Stimulated activated CD4-positive, alpha-beta T cell treated with anti-CD3 and anti-CD28 coated beads, TNF-alpha, amount 100 ng/mL, for 48 hours (primary cell): ENCODE measurements at regions not wholly inside any gene's neighbourhood (a gene's known extent, or its start where the extent isn't known, plus 50 kb on each side); places are given as distances from the start of the nearest gene placed in this dataset.
"Not testable (repeated sequence)": the region's sequence is repeated elsewhere in the genome, so short reads cannot be mapped to it uniquely, and the experiment has no call there.

ENCODE experiments used
- DNase-seq, 3 donors: peaks; one replicate each; pipeline ENCODE4 v3.0.0-alpha.2; 2020; ENCODE audit warnings: low read depth in 3 of 3

DNA sequence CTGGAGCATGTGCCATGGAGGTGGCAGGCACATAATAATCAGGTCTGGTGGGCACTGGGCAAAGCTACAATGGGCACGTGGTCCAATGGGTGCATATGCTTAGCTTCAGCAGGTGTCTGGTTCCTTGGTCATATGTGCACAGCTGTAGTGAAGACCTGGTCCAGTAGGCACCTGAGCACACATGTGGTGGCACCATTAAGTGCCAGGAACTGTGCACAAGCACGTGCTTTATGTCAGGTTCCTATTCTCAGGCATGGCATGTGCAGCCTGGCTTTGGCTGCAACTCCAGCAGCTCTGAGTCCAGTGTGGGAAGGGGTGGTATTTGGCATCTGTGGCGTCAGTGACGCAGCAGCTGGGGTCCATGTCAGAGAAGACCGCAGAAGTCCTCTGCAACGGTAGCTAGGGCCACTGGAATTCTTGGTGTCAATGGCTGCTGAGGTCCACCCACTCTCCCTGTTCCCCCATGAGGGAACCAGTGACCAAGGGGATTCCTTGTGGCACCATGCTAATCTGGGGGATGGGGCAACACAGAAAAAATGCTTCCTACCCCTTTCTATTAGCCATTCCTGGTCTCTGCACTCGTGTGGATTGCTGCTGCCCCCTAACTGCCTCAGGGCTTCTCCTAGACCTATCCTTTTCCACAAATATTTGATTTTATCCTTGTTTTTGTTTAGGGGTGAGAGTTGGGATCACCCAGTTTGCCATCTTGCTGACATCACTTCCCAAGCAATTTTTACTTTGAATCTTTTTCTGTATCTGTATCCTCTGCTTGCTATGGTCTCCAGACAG lies 262.9 kb upstream of the MAP2 start:
- DNase-seq, result no peak

DNA sequence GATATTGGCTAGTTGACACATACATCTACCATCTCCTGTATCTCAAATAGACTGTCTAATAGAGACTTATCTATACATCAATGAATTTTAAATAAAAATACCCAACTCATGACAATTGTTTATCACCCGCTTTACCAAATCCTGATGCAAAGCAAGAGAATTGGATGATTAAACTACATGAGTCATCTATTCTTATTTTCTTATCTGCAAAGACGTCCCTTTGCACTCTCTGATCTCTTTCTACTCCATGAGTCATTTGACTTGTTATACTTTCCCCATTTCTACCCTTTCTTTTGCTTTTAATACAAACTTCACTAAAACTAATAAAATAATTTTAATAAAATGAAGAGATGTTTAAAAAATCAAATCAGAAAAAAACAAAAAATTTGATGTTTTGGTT lies 261.7 kb upstream of the MAP2 start:
- DNase-seq, result no peak

DNA sequence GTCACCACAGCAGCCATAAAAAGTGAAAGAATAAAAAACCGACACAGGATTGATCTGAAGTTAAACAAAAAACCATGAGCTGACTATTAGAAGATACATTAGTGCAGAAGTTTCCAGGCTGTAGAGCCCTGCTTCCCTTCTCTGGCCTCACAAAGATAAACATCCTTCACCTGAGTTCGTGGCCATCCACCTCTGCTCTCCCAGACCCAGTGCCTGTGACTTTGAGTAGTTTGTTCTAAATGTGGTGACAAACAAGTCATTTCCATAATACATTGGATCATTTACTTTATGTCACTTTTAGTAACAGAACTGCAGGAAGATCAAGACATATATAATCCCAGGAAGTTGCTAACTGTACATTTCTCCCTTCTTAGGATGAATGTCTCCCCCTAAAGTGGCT lies 241.9 kb upstream of the MAP2 start:
- no peak for DNase-seq

DNA sequence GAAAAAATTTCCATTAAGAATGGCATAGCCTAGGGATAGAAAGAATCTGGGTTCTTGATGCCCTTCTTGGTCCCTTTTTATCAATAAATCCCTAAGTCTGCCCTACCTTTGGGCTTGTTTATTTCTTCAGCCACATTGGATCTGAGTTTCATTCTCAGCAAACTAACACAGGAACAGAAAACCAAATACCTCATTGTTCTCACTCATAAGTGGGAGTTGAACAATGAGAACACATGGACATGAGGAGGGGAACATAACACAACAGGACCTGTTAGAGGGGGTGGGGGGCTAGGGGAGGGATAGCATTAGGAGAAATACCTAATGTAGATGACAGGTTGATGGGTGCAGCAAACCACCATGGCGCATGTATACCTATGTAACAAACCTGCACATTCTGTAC lies 237.0 kb upstream of the MAP2 start:
- not testable (repeated sequence) for DNase-seq

DNA sequence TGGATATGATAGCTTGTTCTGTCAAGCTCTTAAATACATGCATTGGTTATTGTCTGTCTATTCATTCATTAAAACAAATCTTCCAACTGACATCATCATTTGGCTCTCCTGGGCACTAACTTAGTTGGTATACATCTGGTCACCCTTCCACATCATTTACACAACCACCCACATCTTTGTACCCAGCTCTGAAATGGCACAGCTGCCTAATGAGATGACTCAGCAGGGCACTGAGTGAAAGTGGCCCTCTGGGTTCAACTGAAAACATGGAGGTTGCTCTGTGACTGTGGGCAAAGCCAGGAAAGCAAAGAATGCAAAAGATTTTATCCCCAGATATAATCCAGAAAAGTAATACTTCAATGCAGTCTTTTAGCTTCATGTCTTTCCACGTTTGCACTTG lies 234.0 kb upstream of the MAP2 start:
- DNase-seq, result no peak

DNA sequence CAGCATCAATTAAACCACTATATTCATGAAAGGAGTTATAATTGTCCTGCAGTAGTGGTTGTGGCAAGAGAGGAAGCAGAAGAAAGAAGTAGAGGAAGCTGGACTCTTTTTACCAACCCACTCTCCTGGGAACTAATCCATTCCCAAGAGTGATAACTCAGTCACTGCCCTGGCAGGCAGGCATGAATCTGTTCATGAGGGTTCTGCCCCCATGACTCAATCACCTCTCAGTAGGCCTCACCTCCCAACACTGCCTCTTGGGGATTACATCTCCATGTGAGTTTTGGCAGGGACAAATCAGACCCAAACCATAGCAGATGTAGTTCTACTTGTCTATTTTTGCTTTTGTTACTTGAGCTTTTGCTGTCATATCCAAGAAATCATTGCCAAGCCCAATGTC lies 232.7 kb upstream of the MAP2 start:
- no peak for DNase-seq

DNA sequence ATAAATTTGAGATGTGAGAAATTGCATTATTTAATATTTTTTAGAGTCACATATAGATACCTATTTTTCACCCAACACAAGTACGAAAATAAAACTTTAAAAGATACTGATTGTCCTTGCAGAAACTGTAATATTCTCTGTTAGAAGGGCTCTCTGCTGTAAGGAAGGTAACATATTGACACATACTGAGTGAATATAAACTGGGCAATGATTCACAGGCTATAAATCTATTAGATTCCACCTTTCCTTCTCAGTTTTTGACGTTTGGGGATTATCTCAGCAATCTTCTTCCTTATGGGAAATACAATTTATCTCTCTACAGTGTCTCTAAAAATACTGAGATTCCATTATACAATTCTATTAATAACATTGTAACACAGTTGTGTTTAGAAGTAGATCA lies 229.1 kb upstream of the MAP2 start:
- DNase-seq, result no peak

DNA sequence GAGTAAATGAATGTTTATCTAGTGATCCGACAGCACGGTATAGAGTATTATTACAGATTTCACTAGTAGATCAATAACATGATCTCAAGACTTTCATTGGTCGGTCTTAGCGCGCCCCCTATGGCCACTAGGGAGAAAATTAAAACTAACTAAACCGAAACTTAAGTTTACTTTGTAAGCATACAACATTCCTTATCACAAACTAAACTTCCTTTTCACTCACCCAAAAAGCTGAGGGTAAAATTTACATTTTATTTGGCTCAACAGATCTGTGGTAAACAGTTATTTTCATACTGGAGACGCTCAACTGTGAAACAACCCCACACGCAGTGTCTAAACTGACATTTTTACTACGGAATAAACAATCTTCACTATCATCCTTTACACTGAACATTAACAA lies 215.6 kb upstream of the MAP2 start:
- no peak for DNase-seq

DNA sequence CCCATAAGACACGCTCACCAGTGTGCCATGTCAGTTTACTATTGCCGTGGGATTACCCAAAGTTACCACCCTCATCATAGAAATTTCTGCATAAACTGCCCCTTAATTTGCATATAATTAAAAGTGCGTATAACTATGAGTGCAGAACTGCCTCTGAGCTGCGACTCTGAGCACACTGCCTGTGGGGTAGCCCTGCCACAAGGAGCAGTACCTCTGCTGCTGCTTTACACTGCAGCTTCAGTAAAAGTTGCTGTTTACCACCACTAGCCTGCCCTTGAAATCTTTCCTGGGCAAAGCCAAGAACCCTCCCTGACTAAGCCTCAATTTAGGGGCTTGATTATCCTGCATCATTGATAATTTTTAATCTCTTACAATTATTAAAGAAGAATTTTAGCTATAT lies 213.9 kb upstream of the MAP2 start:
- no peak for DNase-seq

DNA sequence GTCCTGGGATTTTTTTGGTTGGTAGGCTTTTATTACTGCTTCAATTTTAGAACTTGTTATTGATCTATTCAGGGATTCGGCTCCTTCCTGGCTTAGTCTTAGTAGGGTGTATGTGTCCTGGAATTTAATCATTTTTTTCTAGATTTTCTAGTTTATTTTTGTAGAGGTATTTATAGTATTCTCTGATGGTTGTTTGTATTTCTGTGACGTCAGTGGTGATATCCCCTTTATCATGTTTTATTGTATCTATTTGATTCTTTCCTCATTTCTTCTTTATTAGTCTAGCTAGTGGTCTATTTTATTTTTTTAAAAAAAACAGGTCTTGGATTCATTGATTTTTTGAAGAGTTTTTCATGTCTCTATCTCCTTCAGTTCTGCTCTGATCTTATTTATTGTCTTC lies 193.3 kb upstream of the MAP2 start:
- DNase-seq, result no peak

DNA sequence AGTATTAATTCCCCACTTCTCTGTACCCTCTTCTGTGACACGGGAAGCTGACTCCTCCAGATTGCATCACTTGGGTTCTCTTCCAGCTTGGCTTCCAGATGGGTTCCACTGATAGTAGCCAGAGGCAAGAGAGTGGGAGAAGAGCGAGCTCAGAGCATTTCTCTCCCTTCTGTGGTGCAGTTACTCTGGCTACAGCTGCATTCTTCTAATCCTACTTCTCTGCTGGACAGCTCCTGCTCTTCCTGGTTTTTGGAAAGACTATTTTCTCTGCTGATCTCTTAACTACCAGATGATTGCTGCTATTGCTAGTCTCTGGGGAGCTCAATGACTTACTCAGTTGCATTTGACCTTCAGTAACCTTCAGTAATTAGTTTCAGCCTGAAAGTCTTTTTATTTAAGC lies 187.5 kb upstream of the MAP2 start:
- DNase-seq, result no peak

DNA sequence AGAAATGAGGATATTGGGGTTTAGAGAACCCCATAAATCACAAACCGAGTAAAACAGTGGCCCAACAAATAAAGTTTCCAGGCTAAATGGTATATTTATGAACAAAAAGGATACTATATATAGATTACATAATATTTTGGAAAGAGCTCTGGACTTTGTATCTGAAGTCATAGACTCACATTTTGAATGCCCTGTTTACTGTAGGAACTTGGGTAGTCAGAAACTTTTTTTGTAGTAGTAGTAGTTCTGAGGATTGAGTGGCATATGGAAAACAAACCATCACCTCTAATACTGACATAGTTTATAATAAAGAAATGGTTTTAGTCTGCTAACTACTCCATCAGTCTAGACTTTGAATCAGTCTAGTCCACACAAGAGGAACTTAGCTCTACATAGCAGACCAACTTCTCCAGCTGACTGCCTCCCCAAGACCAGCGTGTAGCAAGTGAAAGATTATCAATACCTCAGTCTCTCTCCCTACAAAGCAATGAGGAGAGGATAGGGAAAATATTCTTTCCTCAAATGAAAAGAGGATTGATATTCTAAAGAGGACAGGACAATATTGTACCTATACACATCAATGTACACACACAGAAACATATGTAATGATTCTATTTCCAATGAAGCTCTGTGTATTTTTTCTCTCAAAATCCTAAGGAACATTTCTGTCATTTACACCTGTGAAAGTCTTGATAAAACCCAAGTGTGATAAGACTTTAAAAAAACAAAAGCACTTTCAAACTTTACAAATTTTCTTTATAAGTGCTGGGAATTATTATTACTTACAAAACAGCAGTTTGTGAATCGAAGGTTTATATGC lies 184.9 kb upstream of the MAP2 start:
- DNase-seq, result no peak

DNA sequence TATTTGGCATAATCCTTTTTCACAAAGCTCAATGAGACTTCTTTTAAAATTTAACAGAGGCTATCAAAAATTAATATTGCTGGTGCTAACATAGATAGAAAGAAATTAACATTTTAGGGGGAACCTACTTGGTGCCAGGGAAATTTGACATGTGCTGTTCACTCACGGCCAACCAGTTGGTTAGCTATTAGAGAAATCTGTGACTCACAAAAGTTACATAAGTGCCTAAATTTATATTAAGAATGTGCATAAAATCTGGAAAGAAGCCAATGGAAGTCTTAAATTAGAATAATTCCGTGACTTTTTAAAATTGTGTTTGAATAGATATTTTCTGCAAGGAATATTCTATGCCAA lies 184.3 kb upstream of the MAP2 start:
- no peak for DNase-seq

DNA sequence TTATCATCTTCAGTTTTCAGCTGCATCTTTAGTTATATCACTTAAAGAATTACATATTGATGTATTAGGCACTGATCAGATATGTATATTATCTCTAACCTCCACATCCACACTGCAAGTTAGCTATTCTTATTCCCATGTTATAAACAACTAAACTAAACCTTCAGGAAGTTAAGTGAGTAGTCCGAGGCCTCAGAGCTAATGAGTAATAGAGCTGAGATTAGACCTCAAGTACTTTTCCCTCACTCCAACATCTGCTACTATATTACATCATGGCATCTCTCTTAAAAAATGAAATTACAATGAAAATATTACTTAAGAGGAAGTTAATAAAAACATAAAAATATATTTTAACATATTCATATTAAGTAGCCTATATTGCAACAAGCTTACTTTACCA lies 183.6 kb upstream of the MAP2 start:
- DNase-seq, result no peak

DNA sequence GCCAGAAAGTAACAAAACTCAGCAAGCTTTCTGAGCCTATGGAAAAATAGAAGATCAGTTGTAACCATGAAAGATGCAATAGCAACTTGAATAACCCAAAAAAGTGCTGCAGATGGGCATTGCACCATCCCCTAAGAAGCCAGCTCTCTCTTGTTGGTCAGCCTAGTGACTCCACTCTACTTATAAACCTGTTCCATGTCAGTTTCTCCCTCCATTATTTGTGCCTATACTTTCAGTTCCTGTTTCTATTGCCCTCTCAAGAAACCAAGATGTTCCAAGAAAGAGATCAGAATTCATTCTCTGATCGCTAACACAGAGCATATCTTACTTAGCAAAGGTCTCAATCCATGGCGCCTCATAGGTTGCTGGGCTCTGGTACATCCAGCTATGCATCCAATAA lies 170.3 kb upstream of the MAP2 start:
- no peak for DNase-seq

DNA sequence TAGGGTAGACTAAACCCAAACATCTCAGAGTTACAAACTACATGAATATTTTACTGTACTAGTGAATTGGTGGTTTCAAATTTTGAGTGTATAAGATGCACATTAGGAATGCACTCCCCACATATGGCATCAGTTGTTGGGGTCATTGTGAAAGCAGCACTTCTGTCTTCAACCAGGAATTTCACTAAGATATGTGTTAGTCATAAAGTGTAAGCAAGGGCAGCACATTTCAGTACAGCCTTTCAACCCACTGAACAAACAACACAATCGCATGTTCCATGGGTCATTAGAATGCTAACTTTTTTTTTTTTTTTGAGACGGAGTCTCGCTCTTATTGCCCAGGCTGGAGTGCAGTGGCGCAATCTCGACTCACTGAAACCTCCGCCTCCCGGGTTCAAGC lies 164.1 kb upstream of the MAP2 start:
- DNase-seq, result no peak

DNA sequence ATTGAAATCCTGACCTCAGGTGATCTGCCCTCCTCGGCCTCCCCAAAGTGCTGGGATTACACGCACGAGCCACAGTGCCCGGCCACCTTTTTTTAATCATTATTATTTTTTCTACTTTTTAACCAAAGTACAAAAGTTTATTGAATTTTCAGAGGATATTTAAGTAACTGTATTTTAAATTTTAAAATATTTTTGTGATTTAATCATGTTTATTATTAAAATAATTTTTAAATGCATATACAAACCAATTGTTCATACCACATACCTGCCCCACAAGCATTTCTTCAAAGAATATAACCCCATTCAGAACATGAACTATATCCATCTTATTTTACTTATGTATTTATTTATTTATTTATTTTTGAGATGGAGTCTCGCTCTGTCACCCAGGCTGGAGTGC lies 163.6 kb upstream of the MAP2 start:
- DNase-seq, result no peak

DNA sequence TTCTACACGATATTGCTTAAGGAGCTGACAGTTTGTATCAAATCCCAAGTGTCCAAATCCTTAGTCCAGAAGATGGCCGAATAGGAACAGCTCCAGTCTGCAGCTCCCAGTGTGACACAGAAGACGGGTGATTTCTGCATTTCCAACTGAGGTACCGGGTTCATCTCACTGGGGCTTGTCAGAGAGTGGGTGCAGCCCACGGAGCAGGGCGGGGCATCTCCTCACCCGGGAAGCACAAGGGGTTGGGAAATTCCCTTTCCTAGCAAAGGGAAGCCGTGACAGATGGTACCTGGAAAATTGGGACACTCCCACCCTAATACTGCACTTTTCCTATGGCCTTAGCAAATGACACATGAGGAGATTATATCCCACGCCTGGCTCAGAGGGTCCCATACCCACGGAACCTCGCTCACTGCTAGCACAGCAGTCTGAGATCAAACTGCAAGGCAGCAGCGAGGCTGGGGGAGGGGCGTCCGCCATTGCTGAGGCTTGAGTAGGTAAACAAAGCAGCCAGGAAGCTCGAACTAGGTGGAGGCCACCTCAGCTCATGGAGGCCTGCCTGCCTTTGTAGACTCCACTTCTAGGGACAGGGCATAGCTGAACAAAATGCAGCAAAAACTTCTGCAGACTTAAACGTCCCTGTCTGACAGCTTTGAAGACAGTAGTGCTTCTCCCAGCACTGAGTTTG lies 162.3 kb upstream of the MAP2 start:
- not testable (repeated sequence) for DNase-seq

DNA sequence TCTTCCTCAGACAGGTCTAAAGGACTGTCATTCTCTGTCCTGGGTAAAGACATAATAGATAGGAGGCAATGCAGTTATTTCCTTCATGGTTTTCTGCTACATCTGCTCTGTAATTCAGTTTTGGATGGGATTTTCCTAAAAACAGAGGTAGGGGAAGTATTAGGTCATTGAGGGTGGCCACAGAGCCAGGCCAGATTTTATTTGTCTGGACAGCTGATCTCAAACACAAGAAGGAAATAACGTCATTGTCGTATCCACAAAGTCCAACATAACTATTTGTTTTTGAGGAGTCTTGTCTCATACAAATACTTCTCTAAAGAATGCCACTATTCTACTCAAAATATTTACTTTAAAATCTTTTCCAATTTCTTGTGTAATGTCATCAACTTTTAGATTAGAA lies 154.8 kb upstream of the MAP2 start:
- no peak for DNase-seq

DNA sequence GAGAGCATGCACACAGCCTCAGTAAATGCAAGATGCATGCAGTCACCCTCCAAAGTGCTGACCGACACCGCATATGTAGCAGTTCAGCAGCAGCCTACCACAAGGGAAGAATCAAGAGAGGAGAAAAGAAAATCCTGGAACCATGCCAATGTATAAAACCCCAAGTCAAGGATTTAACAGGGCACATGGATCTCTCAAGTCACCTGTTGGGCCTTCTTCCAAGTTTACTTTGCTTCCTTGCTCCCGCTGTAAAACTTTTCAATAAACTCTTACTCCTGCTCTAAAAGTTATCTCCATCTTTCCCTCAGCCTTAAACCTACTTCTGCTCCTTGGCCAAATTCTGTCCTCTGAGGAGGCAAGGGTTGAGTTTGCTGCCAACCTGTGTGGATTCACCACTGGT lies 147.8 kb upstream of the MAP2 start:
- no peak for DNase-seq

DNA sequence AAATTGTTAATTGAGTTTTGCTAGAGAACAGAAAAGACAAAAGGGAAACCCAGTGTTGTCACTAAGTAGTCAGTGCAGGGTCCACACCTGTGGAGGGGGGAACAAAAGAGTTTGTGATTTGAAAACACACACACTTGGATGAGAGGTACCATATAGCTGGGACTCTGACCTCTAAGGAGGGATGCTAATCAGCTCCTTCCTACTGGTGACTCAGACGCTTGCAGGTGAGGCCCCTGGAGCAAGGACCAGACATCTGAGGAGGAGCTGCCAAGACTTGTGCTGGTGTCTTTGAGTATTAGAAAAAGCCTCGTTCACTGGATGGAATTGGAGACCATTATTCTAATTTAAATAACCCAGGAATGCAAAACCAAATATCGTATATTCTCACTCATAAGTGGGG lies 146.4 kb upstream of the MAP2 start:
- no peak for DNase-seq

DNA sequence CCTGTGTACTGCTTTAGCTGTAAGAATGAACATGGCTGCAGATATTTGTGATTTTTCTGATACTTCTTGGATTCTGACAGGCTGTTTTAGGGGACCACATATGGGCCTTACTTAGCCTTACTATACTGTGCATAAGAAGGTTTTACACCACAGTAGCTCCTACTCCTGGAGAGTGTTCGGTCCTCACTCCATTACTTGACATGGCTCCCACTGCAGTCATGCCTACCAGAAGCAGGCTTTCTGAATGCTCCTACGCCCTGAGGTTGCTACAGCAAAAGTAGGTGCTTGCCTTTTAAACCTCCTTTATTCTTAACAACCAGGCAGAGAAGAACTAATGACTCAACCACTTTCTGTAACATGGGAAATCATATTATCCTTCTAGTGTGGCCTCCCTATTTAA lies 125.2 kb upstream of the MAP2 start:
- no peak for DNase-seq

DNA sequence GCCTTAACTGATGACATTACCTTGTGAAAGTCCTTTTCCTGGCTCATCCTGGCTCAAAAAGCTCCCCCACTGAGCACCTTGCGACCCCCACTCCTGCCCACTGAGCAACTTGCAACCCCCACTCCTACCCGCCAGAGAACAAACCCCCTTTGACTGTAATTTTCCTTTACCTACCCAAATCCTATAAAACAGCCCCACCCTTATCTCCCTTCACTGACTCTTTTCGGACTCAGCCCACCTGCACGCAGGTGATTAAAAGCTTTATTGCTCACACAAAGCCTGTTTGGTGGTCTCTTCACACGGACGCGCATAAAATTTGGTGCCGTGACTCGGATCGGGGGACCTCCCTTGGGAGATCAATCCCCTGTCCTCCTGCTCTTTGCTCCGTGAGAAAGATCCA lies 124.4 kb upstream of the MAP2 start:
- not testable (repeated sequence) for DNase-seq
